HG03039 (cell line): ENCODE measurements at regions not wholly inside any gene's neighbourhood (a gene's known extent, or its start where the extent isn't known, plus 50 kb on each side); places are given as distances from the start of the nearest gene placed in this dataset.

Experiments
- ATAC-seq: cut with Tn5 transposase; IDR thresholded peaks from one replicate; pipeline ENCODE4 v1.9.1; 2021; ENCODE audit warnings: mild to moderate bottlenecking, moderate library complexity; ENCODE audit not compliant: unreplicated experiment

- ATAC-seq = no peak
Observed at GRCh38 chr2:81739966-81740365, 1435.4 kb upstream of the LRRTM1 start.

- no peak for ATAC-seq
Observed at GRCh38 chr2:81734981-81735380, 1430.4 kb upstream of the LRRTM1 start.

GRCh38 chr2:81714817-81715216 is 1410.3 kb upstream of the LRRTM1 start:
- ATAC-seq = no peak

- ATAC-seq = no peak
Observed at GRCh38 chr2:81706856-81707255, 1402.3 kb upstream of the LRRTM1 start.

- no peak for ATAC-seq
Observed at GRCh38 chr2:81703831-81704230, 1399.3 kb upstream of the LRRTM1 start.

- no peak for ATAC-seq
Observed at GRCh38 chr2:81692566-81692965, 1388.0 kb upstream of the LRRTM1 start.

- no peak for ATAC-seq
Observed at GRCh38 chr2:81675641-81676040, 1371.1 kb upstream of the LRRTM1 start.

- no peak for ATAC-seq
Observed at GRCh38 chr2:81672923-81673322, 1368.4 kb upstream of the LRRTM1 start.

GRCh38 chr2:81672516-81672915 is 1368.0 kb upstream of the LRRTM1 start:
- ATAC-seq = no peak

- no peak for ATAC-seq
Observed at GRCh38 chr2:81670885-81671284, 1366.3 kb upstream of the LRRTM1 start.

GRCh38 chr2:81661081-81661480 is 1356.5 kb upstream of the LRRTM1 start:
- no peak for ATAC-seq

GRCh38 chr2:81658227-81658626 is 1353.7 kb upstream of the LRRTM1 start:
- ATAC-seq = no peak

- no peak for ATAC-seq
Observed at GRCh38 chr2:81650048-81650971, 1345.8 kb upstream of the LRRTM1 start.

GRCh38 chr2:81648806-81649205 is 1344.3 kb upstream of the LRRTM1 start:
- ATAC-seq = no peak

GRCh38 chr2:81648370-81648769 is 1343.8 kb upstream of the LRRTM1 start:
- no peak for ATAC-seq

- no peak for ATAC-seq
Observed at GRCh38 chr2:81647715-81648230, 1343.2 kb upstream of the LRRTM1 start.

- no peak for ATAC-seq
Observed at GRCh38 chr2:81645745-81646301, 1341.3 kb upstream of the LRRTM1 start.

- ATAC-seq = no peak
Observed at GRCh38 chr2:81644189-81644588, 1339.6 kb upstream of the LRRTM1 start.

GRCh38 chr2:81624825-81625224 is 1320.3 kb upstream of the LRRTM1 start:
- no peak for ATAC-seq

GRCh38 chr2:81600088-81600487 is 1295.5 kb upstream of the LRRTM1 start:
- no peak for ATAC-seq

- no peak for ATAC-seq
Observed at GRCh38 chr2:81598453-81598852, 1293.9 kb upstream of the LRRTM1 start.

- ATAC-seq = no peak
Observed at GRCh38 chr2:81589406-81589805, 1284.9 kb upstream of the LRRTM1 start.
